Panc1 (cell line): ENCODE measurements at regions not wholly inside any gene's neighbourhood (a gene's known extent, or its start where the extent isn't known, plus 50 kb on each side); places are given as distances from the start of the nearest gene placed in this dataset.
A peak's percentile ranks its signal among the peaks of the same experiment; 100 is the strongest.

Source experiments
- ATAC-seq: fragments of 200-7000 bp; cut with Tn5 transposase; 2 replicates; pipeline ENCODE4 v1.9.1; 2020; ENCODE audit warnings: mild to moderate bottlenecking, moderate library complexity
- BruUV-seq: library from RNA; stranded (reverse); fragments of 400-500 nt; replicated peaks from 2 replicates; lab custom pipeline; 2021; lab: Mats Ljungman, UMichigan
- CTCF ChIA-PET: fragments of 300-600 bp; sonication (Branson Sonifier 250); formaldehyde crosslinking; loops from one replicate; lab custom pipeline; 2022; ENCODE audit warnings: antibody characterized with exemption; lab: Charles Lee
- POLR2A ChIA-PET: fragments of 300-600 bp; sonication (Branson Sonifier 250); formaldehyde crosslinking; loops from one replicate; lab custom pipeline; 2022; ENCODE audit warnings: antibody characterized with exemption; lab: Charles Lee
- DNase-seq: peaks from one replicate; pipeline ENCODE4 v3.0.0-alpha.2; 2010; ENCODE audit warnings: low read depth, low spot score
- H3K27ac ChIP-seq: 2 replicates; pipeline ENCODE4 v1.5.1; 2011; ENCODE audit warnings: mild to moderate bottlenecking, low read length, inconsistent platforms
- H3K27me3 ChIP-seq: fragments of 200-500 bp; sonication (Bioruptor generic); 2 replicates; pipeline ENCODE4 v1.6.0; 2014; ENCODE audit warnings: low read length, inconsistent platforms; ENCODE audit not compliant: control insufficient read depth, insufficient read depth
- H3K36me3 ChIP-seq: fragments of 200-500 bp; sonication (Bioruptor generic); 2 replicates; pipeline ENCODE4 v1.5.1; 2014; ENCODE audit warnings: inconsistent platforms, mild to moderate bottlenecking, low read length, moderate library complexity; ENCODE audit not compliant: control insufficient read depth, insufficient read depth
- H3K4me1 ChIP-seq: 2 replicates; pipeline ENCODE4 v1.5.1; 2011; ENCODE audit warnings: inconsistent platforms, mild to moderate bottlenecking, low read length, moderate library complexity; ENCODE audit not compliant: control insufficient read depth, insufficient read depth
- H3K4me3 ChIP-seq, 2 experiments: 2 replicates each; pipeline ENCODE4 v1.5.1; 2011 to 2012; ENCODE audit warnings: low read depth in 2 of 2, low read length in 2 of 2, mild to moderate bottlenecking in 2 of 2, inconsistent platforms in 1 of 2, moderate library complexity in 1 of 2
- H3K9me3 ChIP-seq: fragments of 200-500 bp; sonication (Bioruptor generic); 2 replicates; pipeline ENCODE4 v1.5.1; 2014; ENCODE audit warnings: low read depth, mild to moderate bottlenecking, inconsistent platforms, low read length, moderate library complexity; ENCODE audit not compliant: control insufficient read depth, insufficient read depth
- POLR2AphosphoS5 ChIP-seq: IDR thresholded peaks from 2 replicates; pipeline ENCODE4 v1.6.1; 2012; ENCODE audit warnings: mild to moderate bottlenecking, low read depth, low read length, moderate library complexity
- SIN3A ChIP-seq: IDR thresholded peaks from 2 replicates; pipeline ENCODE4 v1.6.1; 2012; ENCODE audit warnings: low read depth, mild to moderate bottlenecking, low read length, moderate library complexity, borderline replicate concordance; ENCODE audit not compliant: insufficient read depth
- TCF7L2 ChIP-seq: IDR thresholded peaks from 2 replicates; pipeline ENCODE4 v1.6.1; 2011; ENCODE audit warnings: mild to moderate bottlenecking, low read depth, low read length, inconsistent platforms
- in situ Hi-C: cut with HindIII; loops from 2 replicates; pipeline ENCODE4 v1.10.0; 2016; ENCODE audit warnings: low sequenced_read_pairs, low pct_unique_long_range_greater_than_20kb
- intact Hi-C: fragments of 100-400 bp; cut with micrococcal nuclease; formaldehyde crosslinking; loops from one replicate; pipeline ENCODE4 v1.10.0; 2022; ENCODE audit not compliant: unreplicated experiment
- TF ChIP-seq, protein P1 (sequence below): fragments of 450-650 bp; IDR thresholded peaks from 2 replicates; pipeline ENCODE4 v1.5.1; 2017; ENCODE audit warnings: mild to moderate bottlenecking
- TF ChIP-seq, protein P2 (sequence below), 2 experiments: IDR thresholded peaks; 2 replicates each; pipeline ENCODE4 v1.6.1; 2011 to 2012; ENCODE audit warnings: low read depth in 2 of 2, control low read depth in 1 of 2, low read length in 1 of 2, mild to moderate bottlenecking in 1 of 2, moderate library complexity in 1 of 2; ENCODE audit not compliant: insufficient read depth in 1 of 2

DNA sequence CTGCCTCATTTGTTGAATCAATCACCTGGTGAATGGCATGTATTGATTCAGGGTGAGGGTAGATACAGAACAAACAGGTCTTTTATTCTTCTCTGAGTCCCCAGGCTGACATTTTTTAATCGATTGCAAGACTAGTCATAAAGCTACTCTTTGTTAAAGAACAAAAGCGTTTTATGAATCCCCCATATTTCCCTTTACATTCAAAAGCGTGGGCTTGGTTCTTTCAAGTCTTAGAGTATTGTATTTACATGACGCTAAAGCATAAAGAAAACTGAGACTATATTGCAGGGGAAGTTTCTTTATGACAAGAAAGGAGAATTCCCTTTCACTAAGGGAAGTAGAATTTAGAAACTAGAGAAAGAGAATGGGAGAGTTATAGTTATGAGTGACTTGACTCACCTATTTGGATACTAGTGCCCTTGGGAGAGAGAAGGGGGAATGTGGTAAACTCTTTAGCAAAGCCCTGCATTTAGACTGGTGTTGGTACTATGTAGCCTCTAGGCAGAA lies 69.3 kb upstream of the PDE5A start:
- peaks cover 2% of the 10 kb centered on the region; the same call in 1 of the 2 replicates for H3K9me3 ChIP-seq
- H3K27ac ChIP-seq, result peak overlapping the region; percentile 75
- DNase-seq, result no peak
- intact Hi-C loops (no loop called here), in situ Hi-C loops (no loop called here)
- H3K27me3 ChIP-seq, result no peaks in the 10 kb centered on the region
- POLR2A ChIA-PET, result no interaction called here
- no peak overlapping the region for H3K4me3 ChIP-seq
- H3K4me1 ChIP-seq, result peaks cover 3% of the 10 kb centered on the region; the same call in 1 of the 2 replicates
- ATAC-seq, result no peak
- BruUV-seq, result no TSS peak
- CTCF ChIA-PET, result no interaction called here
- TF ChIP-seq POLR2AphosphoS5 (no peak), SIN3A (no peak), TCF7L2 (no peak)
- TF ChIP-seq, protein P1, sequence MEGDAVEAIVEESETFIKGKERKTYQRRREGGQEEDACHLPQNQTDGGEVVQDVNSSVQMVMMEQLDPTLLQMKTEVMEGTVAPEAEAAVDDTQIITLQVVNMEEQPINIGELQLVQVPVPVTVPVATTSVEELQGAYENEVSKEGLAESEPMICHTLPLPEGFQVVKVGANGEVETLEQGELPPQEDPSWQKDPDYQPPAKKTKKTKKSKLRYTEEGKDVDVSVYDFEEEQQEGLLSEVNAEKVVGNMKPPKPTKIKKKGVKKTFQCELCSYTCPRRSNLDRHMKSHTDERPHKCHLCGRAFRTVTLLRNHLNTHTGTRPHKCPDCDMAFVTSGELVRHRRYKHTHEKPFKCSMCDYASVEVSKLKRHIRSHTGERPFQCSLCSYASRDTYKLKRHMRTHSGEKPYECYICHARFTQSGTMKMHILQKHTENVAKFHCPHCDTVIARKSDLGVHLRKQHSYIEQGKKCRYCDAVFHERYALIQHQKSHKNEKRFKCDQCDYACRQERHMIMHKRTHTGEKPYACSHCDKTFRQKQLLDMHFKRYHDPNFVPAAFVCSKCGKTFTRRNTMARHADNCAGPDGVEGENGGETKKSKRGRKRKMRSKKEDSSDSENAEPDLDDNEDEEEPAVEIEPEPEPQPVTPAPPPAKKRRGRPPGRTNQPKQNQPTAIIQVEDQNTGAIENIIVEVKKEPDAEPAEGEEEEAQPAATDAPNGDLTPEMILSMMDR, result no peak
- TF ChIP-seq, protein P2, sequence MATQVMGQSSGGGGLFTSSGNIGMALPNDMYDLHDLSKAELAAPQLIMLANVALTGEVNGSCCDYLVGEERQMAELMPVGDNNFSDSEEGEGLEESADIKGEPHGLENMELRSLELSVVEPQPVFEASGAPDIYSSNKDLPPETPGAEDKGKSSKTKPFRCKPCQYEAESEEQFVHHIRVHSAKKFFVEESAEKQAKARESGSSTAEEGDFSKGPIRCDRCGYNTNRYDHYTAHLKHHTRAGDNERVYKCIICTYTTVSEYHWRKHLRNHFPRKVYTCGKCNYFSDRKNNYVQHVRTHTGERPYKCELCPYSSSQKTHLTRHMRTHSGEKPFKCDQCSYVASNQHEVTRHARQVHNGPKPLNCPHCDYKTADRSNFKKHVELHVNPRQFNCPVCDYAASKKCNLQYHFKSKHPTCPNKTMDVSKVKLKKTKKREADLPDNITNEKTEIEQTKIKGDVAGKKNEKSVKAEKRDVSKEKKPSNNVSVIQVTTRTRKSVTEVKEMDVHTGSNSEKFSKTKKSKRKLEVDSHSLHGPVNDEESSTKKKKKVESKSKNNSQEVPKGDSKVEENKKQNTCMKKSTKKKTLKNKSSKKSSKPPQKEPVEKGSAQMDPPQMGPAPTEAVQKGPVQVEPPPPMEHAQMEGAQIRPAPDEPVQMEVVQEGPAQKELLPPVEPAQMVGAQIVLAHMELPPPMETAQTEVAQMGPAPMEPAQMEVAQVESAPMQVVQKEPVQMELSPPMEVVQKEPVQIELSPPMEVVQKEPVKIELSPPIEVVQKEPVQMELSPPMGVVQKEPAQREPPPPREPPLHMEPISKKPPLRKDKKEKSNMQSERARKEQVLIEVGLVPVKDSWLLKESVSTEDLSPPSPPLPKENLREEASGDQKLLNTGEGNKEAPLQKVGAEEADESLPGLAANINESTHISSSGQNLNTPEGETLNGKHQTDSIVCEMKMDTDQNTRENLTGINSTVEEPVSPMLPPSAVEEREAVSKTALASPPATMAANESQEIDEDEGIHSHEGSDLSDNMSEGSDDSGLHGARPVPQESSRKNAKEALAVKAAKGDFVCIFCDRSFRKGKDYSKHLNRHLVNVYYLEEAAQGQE (IDR thresholded peaks at IDR 0.05; ENCODE audit: insufficient read depth in 1 of 2, low read depth in 2 of 2, low read length in 1 of 2), result no peak
- no peaks in the 10 kb centered on the region for H3K36me3 ChIP-seq

DNA sequence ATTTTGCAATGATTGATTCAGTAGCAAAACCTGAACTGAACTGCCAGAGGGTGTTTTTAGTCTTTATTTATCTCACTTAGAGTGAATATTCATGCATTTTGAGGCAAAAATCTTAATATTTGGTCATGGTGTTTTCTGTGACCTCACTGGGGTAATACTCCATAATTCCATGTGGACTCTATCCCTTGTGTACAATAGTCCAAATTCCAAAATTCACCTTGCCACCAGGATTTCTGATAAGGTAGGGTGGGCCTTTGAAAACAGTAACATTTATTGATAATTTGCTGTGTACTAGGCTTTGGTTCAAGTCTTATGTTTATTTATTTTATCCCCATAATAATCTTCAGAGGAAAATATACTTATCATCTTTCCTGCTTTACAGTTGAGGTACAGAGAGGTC lies 68.4 kb upstream of the PDE5A start:
- peak overlapping the region; percentile 75; the same call in 1 of the 2 replicates for H3K27ac ChIP-seq
- ChIA-PET POLR2A (no interaction called here), CTCF (no interaction called here)
- no peak for DNase-seq
- no peak overlapping the region for H3K4me3 ChIP-seq
- H3K36me3 ChIP-seq, result no peaks in the 10 kb centered on the region
- H3K4me1 ChIP-seq, result peaks cover 3% of the 10 kb centered on the region; the same call in 1 of the 2 replicates
- no peak for TF ChIP-seq SIN3A
- TF ChIP-seq POLR2AphosphoS5, result no peak
- TF ChIP-seq, protein P2 (IDR thresholded peaks at IDR 0.05; ENCODE audit: insufficient read depth in 1 of 2, low read depth in 2 of 2, low read length in 1 of 2), result no peak
- TF ChIP-seq, protein P1, result no peak
- no peak for TF ChIP-seq TCF7L2
- ATAC-seq, result no peak
- no peaks in the 10 kb centered on the region for H3K9me3 ChIP-seq
- in situ Hi-C loops (no loop called here), intact Hi-C loops (no loop called here)
- no TSS peak for BruUV-seq
- no peaks in the 10 kb centered on the region for H3K27me3 ChIP-seq
